Glutamatergic neuron (in vitro differentiated cells): ENCODE measurements at regions not wholly inside any gene's neighbourhood (a gene's known extent, or its start where the extent isn't known, plus 50 kb on each side); places are given as distances from the start of the nearest gene placed in this dataset.

Experiments used
- DNase-seq: peaks from one replicate; pipeline ENCODE4 v3.0.0; 2022
- H3K27ac Mint-ChIP-seq: one replicate; pipeline ENCODE4 v1.8.0; 2020; ENCODE audit warnings: mild to moderate bottlenecking, mixed read lengths, inconsistent platforms; ENCODE audit not compliant: unreplicated experiment
- H3K27me3 Mint-ChIP-seq: one replicate; pipeline ENCODE4 v1.8.0; 2020; ENCODE audit warnings: mild to moderate bottlenecking, moderate library complexity, mixed read lengths, inconsistent platforms; ENCODE audit not compliant: unreplicated experiment
- H3K36me3 Mint-ChIP-seq: one replicate; pipeline ENCODE4 v1.8.0; 2020; ENCODE audit warnings: mild to moderate bottlenecking, mixed read lengths, inconsistent platforms; ENCODE audit not compliant: unreplicated experiment
- H3K4me1 Mint-ChIP-seq: one replicate; pipeline ENCODE4 v1.8.0; 2020; ENCODE audit warnings: mild to moderate bottlenecking, low read depth, mixed read lengths, inconsistent platforms; ENCODE audit not compliant: unreplicated experiment
- H3K4me3 Mint-ChIP-seq: one replicate; pipeline ENCODE4 v1.8.0; 2020; ENCODE audit warnings: mild to moderate bottlenecking, mixed read lengths, inconsistent platforms; ENCODE audit not compliant: unreplicated experiment
- H3K9me3 Mint-ChIP-seq: one replicate; pipeline ENCODE4 v1.8.0; 2020; ENCODE audit warnings: mild to moderate bottlenecking, moderate library complexity, mixed read lengths, inconsistent platforms; ENCODE audit not compliant: unreplicated experiment
- TF ChIP-seq, protein P1 (sequence below): fragments of 200-600 bp; sonication (generic); IDR thresholded peaks from one replicate; pipeline ENCODE4 v1.5.0; 2021; ENCODE audit not compliant: partially characterized antibody, unreplicated experiment

DNA sequence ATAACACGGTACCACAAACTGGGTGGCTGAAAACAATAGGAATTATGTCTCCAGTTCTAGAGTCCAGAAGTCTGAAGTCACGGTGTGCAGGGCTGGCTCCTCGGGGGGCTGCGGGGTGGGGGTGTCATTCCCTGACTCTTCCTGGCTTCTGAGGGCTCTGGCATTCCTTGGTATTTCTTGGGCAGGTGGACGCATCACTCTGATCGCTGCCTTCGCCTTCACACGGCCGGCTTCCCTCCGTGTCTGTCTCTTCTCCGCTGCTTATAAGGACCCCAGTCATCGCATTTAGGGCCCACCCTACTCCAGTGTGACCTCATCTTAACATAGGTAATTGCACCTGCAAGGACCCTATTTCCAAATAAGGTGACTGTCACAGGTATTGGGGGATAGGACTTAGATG, 134.6 kb downstream of the CPZ start:
- DNase-seq: no peak
- Mint-ChIP-seq H3K9me3 (peaks cover 9% of the 10 kb centered on the region), H3K4me3 (no peak overlapping the region)

GRCh38 chr4:8726344-8726851, 133.8 kb downstream of the CPZ start:
- H3K36me3 Mint-ChIP-seq: no peaks in the 10 kb centered on the region
- TF ChIP-seq, protein P1, sequence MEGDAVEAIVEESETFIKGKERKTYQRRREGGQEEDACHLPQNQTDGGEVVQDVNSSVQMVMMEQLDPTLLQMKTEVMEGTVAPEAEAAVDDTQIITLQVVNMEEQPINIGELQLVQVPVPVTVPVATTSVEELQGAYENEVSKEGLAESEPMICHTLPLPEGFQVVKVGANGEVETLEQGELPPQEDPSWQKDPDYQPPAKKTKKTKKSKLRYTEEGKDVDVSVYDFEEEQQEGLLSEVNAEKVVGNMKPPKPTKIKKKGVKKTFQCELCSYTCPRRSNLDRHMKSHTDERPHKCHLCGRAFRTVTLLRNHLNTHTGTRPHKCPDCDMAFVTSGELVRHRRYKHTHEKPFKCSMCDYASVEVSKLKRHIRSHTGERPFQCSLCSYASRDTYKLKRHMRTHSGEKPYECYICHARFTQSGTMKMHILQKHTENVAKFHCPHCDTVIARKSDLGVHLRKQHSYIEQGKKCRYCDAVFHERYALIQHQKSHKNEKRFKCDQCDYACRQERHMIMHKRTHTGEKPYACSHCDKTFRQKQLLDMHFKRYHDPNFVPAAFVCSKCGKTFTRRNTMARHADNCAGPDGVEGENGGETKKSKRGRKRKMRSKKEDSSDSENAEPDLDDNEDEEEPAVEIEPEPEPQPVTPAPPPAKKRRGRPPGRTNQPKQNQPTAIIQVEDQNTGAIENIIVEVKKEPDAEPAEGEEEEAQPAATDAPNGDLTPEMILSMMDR: no peak
- no peak overlapping the region for H3K27ac Mint-ChIP-seq
- no peak overlapping the region for H3K4me3 Mint-ChIP-seq
- peaks cover 16% of the 10 kb centered on the region for H3K27me3 Mint-ChIP-seq
- peaks cover 9% of the 10 kb centered on the region for H3K9me3 Mint-ChIP-seq
- H3K4me1 Mint-ChIP-seq: peaks cover 14% of the 10 kb centered on the region
- no peak for DNase-seq

More for the DNA sequence above, 134.6 kb downstream of the CPZ start:
- no peak overlapping the region for H3K27ac Mint-ChIP-seq
- TF ChIP-seq, protein P1: no peak
- H3K4me1 Mint-ChIP-seq: peaks cover 14% of the 10 kb centered on the region
- peaks cover 16% of the 10 kb centered on the region for H3K27me3 Mint-ChIP-seq
- H3K36me3 Mint-ChIP-seq: no peaks in the 10 kb centered on the region

- H3K4me3 Mint-ChIP-seq: no peak overlapping the region
- TF ChIP-seq, protein P1: no peak
- H3K4me1 Mint-ChIP-seq: peaks cover 14% of the 10 kb centered on the region
- no peak for DNase-seq
- H3K27ac Mint-ChIP-seq: no peak overlapping the region
- peaks cover 9% of the 10 kb centered on the region for H3K9me3 Mint-ChIP-seq
- peaks cover 16% of the 10 kb centered on the region for H3K27me3 Mint-ChIP-seq
- no peaks in the 10 kb centered on the region for H3K36me3 Mint-ChIP-seq
Observed at GRCh38 chr4:8725845-8726244, 133.3 kb downstream of the CPZ start.

DNA sequence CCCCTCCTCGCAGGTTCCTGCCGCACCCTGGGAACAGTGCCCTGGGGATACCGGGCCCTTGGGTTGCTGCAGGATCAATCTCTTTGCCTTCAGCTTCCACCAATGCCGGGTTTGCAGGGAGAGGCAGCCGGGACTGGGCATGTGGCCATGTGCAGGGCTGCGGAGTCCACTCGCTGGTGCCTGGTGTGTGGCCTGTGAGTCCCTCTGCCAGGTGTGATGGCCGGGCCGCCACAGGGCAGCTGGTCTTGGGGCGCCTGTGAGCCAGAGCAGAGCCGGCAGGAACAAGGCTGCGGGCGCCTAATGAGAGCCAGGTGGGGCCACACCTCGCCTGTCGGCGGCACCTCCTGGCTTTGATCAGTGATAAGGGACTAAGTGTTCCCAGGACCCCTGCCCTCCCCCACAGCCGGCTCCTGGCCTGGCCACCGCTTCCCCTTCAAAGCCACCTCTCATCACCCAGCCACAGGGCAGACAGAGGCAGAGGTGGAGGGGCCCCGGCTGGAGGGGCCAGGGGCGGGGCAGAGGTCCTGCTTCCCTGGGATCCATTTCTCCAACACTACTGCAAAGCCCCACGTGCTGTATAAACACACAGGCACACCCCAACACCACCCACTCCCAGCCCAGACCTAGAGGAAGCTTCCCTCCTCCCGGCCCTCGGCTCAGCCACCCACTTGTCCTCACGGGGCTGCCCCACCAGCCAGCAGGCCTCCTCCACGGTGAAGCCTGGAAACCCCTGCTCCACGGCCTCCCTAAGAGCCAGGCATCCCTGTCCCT, 132.7 kb downstream of the CPZ start:
- Mint-ChIP-seq H3K9me3 (peaks cover 9% of the 10 kb centered on the region), H3K27me3 (peaks cover 16% of the 10 kb centered on the region), H3K27ac (no peak overlapping the region), H3K4me1 (peaks cover 14% of the 10 kb centered on the region), H3K4me3 (no peak overlapping the region), H3K36me3 (no peaks in the 10 kb centered on the region)
- TF ChIP-seq, protein P1: no peak
- no peak for DNase-seq

DNA sequence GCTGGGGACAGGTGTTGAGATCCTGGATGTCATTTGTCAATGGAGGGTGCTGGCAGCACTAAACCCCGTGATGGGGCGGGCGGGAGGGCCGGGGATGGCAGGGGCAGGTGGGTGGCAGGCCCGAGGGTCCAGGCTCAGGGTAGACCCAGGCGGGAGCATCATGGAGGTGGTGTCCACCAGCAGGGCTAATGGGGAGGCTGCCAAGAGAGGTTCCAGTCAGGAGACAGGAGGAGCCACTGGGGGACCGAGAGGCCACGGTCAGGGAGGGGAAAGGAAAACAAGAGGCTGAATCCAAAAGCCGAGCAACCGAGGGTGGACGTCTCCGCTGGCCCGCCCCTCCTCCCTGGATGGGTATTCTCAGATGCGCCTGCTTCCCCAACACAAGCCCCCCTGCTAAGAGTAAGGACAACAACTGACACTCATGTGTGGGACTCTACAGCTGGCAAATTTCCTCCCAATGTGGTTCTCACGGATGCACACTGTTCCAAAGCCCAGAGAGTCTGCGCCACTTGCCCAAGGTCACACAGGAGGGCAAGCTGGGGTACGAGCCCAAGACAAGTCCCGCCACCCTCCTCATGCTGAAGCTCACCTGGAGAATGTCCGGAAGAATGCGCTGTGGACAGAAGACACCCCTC, 132.0 kb downstream of the CPZ start:
- Mint-ChIP-seq H3K9me3 (peaks cover 6% of the 10 kb centered on the region), H3K36me3 (no peaks in the 10 kb centered on the region), H3K27ac (no peak overlapping the region), H3K4me1 (peaks cover 14% of the 10 kb centered on the region), H3K27me3 (peaks cover 13% of the 10 kb centered on the region), H3K4me3 (no peak overlapping the region)
- TF ChIP-seq, protein P1: no peak
- no peak for DNase-seq
